ENCODE measurements at regions not wholly inside any gene's neighbourhood (a gene's known extent, or its start where the extent isn't known, plus 50 kb on each side); places are given as distances from the start of the nearest gene placed in this dataset.
A peak's percentile ranks its signal among the peaks of the same experiment; 100 is the strongest.
"Not testable (repeated sequence)": the region's sequence is repeated elsewhere in the genome, so short reads cannot be mapped to it uniquely, and the experiment has no call there.

DNA sequence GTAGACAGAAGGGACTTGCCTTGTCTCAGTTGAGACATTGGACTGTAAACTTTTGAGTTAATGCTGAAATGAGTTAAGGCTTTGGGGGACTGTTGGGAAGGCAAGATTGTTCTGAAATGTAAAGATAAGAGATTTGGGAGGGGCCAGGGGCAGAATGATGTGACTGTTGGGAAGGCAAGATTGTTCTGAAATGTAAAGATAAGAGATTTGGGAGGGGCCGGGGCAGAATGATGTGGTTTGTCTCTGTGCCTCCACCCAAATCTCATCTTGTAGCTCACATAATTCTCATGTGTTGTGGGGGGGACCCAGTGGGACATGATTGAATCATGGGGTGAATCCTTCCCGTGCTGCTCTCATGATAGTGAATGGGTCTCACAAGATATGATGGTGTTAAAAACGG is 1217.1 kb downstream of the GALC start:
- DNase-seq = not testable (repeated sequence)

DNA sequence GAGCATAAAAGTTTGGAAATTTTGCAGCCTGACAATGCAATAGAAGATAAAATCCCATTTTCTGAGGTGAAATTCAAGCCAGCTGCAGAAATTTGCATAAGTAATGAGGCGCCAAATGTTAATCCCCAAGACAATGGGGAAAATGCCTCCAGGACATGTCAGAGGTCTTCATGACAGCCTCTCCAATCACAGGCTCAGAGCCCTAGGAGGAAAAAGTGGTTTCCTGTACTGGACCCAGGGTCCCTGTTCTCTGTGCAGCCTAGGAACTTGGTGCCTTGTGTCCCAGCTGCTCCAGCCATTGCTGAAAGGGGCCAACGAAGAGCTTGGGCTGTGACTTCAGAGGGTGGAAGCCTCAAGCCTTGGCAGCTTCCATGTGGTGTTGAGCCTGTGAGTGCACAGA is 1218.1 kb downstream of the GALC start:
- no peak for DNase-seq

DNA sequence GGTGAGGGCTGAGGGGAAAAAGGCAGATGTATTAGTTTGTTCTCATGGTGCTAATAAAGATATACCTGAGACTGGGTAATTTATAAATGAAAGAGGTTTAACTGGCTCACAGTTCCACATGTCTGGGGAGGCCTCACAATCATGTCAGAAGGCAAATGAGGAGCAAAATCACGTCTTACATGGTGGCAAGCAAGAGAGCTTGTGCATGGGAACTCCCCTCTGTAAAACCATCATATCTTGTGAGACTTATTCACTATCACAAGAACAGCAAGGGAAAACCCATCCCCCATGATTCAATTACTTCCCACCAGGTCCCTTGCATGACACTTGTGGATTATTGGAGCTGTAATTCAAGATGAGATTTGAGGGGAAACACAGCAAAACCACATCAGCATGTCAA is 1220.9 kb downstream of the GALC start:
- DNase-seq = no peak

DNA sequence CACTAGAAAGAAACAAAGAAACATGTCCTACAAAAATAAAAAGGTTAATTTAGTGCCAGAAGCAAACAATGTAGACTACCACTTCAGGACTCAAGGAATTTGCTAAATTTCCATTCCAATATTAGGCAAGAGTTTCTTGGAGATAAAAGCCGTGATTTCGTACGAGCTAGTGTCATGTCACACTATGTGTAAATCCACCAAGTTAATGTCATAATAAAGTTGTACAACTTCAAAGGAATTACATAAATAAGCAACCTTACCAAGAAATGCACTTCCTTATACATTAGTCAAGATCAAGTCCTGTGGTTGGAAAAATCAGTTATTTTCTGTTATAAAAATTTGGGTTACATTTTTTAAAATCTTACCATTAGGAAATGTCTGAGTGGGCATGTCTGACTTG is 1222.8 kb downstream of the GALC start:
- no peak for DNase-seq

DNA sequence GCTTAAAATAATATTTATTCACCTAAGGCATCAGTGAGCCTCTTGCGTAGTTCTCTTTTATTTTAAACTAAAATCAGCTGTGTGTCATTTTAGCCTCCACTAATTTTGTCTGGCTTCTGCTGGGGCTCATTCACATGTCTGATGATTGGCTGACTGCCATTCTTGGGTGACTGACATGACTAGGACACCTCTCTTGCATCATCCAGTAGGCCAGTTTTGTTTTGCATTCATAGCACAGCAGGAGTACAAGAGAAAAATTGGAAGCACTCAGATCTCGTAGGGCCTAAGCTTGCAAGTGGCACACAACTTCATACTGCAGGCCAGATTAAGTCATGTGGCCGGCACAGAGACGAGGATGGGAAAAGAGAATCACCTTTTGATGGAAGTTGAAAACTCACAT is 1226.5 kb downstream of the GALC start:
- DNase-seq = no peak

DNA sequence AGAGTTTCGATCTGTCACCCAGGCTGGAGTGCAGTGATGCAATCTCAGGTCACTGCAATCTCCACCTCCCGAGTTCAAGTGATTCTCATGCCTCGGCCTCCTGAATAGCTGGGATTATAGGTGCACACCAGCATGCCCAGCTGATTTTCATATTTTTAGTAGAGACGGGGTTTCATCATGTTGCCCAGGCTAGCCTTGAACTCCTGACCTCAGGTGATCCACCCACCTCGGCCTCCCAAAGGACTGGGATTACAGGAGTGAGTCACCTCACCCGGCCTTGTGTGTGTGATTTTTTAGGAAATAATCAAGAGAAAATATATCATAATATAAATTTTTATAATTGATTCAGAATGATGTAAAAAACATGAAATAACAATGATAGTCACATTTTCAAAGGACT is 1231.4 kb downstream of the GALC start:
- DNase-seq = no peak

DNA sequence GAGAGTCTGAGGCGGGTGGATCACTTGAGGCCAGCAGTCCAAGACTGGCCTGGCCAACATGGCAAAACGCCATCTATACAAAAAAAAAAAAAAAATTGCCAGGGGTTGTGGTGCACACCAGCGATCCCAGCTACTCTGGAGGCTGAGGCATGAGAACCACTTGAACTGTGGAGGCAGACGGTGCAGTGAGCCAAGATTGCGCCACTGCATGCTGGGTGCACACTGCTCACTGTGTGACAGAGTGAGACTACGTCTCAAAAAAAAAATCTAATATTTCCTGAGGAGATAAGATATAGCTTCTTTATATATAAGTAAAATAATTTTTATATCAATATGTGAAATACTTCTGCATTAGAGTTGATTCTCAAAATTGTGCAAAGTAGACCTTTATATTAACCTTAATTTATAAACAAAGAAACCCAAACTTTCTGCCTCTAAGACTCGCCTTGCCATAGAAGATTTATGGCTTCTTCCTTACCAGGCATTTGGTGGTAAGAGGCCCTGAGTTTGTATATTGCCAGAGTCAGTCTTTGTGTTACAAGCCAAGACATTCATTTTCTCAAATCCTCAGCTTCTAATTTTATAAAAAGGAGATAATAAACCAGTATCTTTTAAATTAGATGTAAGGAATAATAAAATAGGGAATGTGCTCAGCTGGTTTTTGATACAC is 1226.7 kb downstream of the FLRT2 start:
- DNase-seq = no peak

DNA sequence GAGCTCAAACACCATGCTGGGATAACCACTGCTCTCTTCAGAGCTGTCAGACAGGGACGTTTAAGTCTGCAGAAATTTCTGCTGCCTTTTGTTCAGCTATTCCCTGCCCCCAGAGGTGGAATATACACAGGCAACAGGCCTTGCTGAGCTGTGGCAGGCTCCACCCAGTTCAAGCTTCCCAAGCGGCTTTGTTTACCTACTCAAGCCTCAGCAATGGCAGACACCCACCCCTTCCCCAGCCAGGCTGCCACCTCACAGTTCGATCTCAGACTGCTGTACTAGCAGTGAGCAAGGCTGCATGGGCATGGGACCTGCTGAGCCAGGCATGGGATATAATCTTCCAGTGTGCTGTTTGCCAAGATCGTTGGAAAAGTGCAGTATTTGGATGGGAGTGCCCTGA is 1220.5 kb downstream of the FLRT2 start:
- DNase-seq = not testable (repeated sequence)

DNA sequence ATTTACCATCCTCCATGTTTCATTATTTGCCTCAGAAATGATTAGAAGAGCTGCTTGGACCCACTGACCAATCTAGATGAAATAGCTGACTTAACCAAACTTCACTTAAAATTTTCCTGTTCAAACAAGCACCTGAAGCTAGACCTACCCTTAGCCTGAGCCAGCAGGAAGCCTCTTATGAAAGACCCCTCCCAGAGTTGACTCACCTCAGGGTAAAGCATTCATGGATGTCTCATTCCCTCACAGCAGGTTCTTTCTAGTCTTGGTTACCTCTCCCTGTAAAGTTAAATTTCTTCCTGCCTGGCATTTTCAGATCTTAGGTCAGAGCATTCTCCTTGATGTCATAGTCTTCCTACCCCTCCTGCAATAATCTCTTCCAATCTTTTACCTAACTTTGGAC is 1209.8 kb downstream of the FLRT2 start:
- no peak for DNase-seq

DNA sequence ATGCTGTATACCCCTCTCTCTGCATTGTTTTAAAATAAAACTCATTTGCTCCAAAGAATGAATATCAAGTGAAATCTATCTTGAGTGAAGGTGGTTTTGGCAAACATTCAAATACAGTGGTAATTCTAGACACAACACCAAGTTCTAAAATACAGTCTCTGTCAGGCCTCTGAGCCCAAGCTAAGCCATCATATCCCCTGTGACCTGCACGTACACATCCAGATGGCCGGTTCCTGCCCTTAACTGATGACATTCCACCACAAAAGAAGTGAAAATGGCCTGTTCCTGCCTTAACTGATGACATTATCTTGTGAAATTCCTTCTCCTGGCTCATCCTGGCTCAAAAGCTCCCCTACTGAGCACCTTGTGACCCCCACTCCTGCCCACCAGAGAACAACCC is 1201.5 kb downstream of the FLRT2 start:
- DNase-seq = not testable (repeated sequence)

DNA sequence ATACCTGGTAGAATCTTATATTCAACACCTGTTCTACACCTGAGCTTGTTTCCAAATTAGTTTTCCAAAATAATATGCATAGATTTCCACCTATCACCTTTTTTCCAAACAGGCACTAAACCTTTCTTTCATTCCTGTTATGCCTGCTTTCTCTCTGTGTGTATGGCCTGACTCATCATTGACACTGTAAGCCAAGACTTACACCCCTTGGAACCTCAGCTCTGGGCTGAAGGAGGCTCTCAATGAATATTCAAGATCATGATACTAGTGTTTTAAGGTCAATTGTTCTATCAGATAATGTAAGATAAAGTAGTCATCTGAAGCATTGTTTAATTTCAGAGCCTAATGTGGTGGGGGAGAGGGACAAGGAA is 1193.3 kb downstream of the FLRT2 start:
- no peak for DNase-seq

DNA sequence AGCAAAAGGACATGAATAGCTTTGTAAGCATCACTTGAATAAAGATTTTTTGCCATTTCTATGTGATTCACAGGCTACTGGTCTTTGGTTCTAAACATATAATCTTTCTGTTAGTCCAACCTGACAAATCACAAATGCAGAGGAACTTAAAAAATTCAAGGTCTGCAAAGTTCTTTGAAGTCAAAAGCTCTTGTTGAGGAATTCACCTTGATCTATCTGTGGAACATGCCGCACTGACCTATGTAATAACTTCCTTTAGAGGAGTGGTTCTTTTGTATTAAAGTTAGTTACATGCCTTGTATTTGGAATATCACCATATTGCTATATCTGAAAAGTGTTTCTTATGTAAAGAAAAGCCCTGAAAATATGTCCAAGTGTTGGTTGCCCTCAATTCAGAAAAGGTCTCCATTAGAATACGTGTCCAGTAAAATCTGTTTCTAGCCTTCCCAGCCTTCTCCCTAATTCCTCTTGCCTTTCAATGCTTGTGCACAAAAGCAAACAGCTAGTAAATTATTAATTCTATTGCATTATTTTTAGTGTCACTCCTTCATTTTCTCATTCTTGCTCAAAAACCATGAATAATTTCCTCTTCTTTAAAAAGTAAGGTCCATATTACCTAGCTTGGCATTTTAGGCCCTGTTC is 1192.8 kb downstream of the FLRT2 start:
- DNase-seq = no peak

DNA sequence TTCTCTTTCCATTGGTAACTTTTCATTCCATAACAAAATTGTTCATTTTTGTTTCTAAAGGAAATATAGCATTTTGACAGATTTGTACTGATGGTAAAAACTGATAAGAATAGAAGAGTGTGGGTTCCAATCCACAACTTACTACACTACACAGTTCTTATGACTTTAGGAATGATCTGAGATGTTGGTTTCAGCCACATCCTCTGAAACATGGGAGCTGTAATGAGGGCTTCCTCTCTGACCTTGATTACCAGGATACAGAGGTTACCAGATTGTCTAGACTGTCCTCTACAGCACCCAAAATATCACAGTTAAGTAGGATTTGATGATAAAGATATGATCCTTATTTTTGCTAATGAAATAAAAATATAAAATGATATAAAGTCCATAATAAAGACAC is 1184.6 kb downstream of the FLRT2 start:
- DNase-seq = no peak

DNA sequence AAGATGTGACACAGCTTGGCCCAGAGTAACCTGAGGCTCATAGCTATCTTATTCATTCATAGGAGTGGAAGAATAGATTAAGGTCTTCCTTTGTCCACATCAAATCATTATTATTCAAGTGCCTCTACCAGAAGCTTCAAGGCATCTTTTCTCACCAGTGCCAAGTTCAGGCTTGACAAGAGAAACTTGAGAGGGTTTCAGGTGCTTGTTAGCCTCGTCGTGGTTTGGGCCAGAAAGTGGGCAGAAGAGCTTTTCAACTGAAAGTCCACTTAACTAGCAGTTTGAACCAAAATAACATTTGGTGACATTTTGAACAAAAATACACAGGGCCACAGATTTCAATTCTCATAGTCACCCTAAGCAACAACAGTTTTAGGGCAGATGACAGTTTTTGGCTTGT is 1184.2 kb downstream of the FLRT2 start:
- DNase-seq = no peak

DNA sequence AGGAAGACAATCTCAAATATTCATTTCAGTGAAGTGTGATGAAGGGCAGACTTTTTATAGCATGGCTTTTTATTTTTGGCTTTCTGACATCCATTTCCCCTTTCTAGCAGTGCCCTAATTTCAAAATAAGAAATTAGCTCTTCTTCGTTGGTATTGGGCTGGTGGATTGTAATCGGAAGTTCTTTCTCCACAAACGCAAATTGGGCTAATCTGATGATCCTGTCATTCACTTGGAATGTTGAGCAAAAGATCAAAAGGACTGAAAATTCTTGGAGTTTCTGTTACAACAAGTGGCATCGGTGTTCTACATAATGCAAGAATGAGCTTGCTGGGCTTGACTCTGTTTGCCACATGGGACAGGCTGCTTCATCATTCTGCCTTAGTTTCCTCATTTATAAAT is 1182.8 kb downstream of the FLRT2 start:
- DNase-seq = no peak

DNA sequence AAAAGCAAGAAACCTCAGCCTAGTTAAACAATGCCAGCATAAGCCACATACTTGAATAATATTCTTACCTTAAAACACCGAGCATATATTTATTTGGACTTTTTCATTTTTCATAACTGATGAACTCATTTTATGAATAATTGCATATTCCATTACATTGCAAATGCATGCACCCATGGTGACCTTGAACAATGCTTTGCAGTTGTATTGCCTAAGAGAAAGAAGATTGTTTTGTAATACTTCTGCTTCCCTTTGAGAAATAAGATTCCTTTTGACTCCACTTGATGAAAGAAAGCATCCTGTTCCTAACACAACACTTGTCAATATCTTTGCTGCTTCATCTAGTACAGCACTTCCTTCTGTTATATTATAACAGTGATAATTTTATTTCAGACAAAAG is 1182.2 kb downstream of the FLRT2 start:
- no peak for DNase-seq

DNA sequence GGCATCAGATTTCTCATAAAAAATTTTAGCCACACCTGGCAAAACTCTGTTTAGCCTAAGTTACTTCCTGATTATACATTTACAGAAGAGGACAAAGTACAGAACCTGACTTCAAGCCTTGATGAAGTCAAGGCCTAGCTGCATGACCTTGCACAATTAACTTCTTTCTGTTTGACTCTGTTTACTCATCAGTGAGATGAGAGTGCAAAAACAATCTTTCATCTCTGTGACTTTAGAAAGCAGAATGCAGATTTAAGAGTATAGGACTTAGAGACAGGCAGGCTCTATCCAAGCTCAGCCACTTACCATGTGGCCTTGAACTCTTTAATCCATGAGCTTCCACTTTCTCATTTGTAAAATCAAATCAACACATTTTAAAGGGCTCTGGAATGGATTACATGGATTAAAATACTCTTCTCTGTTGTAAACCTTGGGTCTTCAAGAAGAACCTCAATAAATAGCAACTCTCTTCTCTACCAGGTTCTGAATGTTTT is 1178.9 kb downstream of the FLRT2 start:
- DNase-seq = no peak

DNA sequence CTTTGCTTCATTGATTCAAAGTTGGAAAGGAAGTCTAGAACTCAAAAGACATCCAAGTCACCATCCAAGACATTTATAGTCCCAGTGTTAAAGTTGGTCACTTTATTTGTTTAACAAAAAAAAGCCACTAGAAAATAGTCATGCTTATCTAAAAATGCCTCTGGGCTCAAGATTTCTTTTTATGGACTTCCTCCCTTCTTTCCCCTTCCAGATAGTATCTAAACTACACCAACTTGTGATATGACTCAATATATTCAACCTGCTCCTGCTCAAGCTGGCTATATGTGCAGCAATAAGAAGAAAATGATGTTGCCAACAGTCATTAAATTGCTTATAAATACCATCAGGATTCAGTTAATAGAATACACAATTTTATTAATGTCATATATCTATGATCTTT is 1177.1 kb downstream of the FLRT2 start:
- no peak for DNase-seq

DNA sequence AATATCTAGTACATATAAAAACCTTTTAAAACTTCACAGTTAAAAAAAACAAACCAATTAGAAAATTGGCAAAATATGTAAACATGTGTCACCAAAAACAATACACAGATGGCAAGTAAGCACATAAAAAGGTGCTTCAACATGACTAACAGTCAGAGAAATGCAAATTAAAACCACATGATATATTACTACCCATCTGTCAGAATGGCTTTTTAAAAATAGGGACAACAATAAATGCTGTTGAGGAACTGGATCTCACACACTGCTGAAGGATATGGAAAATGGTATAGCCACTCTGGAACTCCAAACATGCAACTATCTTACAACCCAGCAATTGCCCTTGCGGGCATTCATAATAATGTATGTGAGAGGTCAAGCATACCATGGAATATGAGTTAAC is 1153.6 kb downstream of the FLRT2 start:
- DNase-seq = no peak

DNA sequence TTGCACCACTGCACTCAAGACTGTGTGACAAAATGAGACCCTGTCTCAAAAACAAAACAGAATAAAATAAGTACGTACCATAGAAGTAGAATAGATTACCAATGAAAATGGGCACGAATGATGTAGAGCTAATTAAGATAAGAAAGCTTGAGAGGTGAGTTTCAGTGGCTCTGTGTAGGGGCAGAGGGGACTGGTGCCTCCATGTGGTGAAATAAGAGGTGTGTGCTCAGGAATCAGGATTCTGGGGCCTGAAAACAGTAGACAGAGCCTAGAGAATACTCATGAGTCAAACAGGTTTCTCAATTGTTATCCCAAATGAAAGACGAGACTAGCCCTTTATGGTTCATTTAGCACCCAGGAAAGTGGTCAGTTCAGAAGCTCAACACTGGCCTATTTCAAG is 1145.1 kb downstream of the FLRT2 start:
- no peak for DNase-seq

DNA sequence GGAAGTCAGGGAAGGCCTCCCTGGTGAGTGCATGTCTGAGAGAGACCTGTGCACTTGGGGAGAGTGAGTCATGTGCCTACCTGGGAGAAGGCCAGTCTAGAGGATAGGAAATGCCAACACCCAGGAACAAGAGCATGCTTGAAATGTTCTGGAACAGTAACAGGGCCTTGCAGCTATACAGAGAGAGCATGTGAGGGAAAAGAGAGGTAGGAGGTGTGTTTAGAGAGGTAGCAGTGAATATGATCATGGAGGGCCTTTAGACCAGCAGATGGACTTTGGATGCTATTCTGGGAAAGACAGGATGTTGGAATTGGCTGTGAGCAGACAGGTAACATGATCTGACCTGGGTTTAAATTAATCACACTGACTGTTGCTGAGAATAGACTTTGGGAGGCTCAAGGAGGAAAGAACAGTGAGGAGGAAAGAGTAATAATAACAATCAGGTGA is 1143.6 kb downstream of the FLRT2 start:
- DNase-seq = peak; percentile 2

DNA sequence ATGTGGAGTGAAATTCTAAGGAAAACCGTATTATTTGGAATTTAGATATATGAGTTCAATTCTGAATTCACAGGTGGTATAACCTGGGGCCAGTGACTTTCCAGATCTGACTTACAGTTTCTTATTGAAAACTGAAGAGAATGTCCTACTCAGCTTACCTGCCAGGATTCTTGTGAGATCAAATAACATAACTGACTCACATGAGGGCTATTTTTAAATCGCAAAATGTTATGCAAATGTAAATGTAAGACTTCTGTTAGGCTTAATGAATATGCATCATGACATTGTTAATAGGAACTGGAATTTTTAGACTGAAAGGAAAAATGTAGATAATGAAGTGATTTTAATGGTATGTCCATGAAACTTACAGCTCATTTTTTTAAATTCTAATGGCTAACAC is 1142.1 kb downstream of the FLRT2 start:
- DNase-seq = no peak

DNA sequence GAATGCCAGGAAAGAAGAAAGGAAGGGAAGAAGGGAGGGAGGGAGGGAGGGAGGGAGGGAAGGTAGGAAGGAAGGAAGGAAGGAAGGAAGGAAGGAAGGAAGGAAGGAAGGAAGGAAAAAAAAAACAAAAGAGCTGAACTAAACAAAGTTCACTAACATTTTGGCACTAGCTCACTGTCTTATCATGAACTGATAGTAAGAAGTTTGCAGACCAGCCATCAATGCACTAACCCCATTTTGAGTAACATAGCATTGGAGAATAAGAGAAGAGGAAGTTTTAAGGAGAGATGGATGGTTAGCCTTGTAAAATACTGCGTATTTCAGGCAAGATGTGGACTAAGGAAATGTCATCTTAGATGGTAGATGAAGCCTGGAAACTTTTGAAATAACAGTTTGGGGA is 1136.0 kb downstream of the FLRT2 start:
- no peak for DNase-seq

DNA sequence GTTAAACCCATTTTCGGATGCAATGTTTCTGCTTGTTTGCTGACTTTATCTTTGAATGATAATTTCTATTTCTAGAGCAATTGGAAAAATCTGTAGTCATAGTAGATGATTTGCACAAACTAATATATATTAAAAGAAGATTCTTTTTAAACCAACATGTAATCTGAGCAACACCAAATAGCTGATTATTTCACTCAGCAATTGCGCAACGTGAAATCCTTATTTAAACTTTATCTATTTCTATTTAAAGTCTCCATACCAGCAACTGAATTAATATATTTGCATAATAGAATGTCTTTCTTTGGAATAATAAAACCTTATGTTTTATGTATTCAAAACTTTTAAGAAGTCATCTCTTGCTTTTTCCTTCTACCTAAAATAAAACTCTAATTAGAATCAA is 1132.4 kb downstream of the FLRT2 start:
- DNase-seq = no peak

DNA sequence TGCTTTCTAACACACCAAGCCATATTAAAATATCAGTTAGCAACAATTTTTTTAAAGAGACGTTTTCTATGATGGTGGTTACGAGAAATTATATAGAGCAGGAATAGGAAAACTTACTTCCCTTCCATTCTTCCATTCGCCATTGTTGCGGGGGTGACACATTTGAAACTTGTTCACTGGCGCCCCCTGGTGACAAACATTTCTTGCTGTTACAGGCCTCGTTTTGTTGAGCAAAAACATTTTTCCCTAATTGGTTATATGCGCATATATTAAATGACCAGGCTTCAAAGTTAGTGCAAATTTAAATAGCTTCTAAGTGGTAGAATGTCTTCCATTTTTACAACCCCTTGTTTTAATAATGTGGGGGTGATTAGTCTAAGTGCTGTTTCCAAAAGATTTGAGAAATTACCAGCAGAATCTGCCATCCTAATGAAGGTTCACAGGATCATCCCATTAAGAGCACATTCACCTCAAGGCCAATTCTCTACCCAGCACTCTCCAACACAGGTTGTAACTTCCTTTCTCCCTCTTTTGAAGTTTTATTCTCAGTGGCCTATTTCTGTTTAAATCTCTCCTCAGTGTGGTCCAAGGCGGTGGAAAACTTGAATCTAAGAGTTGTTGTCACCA is 1124.7 kb downstream of the FLRT2 start:
- DNase-seq = peak; percentile 44

Data from NCI-H146 (cell line).